ENCODE measurements at regions not wholly inside any gene's neighbourhood (a gene's known extent, or its start where the extent isn't known, plus 50 kb on each side); places are given as distances from the start of the nearest gene placed in this dataset.
"Not testable (repeated sequence)": the region's sequence is repeated elsewhere in the genome, so short reads cannot be mapped to it uniquely, and the experiment has no call there.

- H3K4me3 ChIP-seq (ENCODE audit: severe bottlenecking): no peak overlapping the region
- TF ChIP-seq CTCF (IDR thresholded peaks at IDR 0.05; ENCODE audit: poor library complexity, severe bottlenecking): no peak
- no peaks in the 10 kb centered on the region for H3K36me3 ChIP-seq (ENCODE audit: low read depth)
- ATAC-seq (ENCODE audit: low read depth) (no peak), DNase-seq (ENCODE audit: low spot score) (no peak)
- no peaks in the 10 kb centered on the region for H3K27me3 ChIP-seq (ENCODE audit: insufficient read depth, poor library complexity, severe bottlenecking)
- H3K27ac ChIP-seq (ENCODE audit: poor library complexity, severe bottlenecking): no peak overlapping the region
- no peaks in the 10 kb centered on the region for H3K4me1 ChIP-seq (ENCODE audit: insufficient read depth, poor library complexity, severe bottlenecking)
- no peaks in the 10 kb centered on the region for H3K9me3 ChIP-seq (ENCODE audit: severe bottlenecking)
Observed at GRCh38 chr1:195866781-195867222, 741.4 kb downstream of the KCNT2 start.

- Histone ChIP-seq H3K27ac (ENCODE audit: poor library complexity, severe bottlenecking) (no peak overlapping the region), H3K9me3 (ENCODE audit: severe bottlenecking) (no peaks in the 10 kb centered on the region), H3K4me1 (ENCODE audit: insufficient read depth, poor library complexity, severe bottlenecking) (no peaks in the 10 kb centered on the region), H3K4me3 (ENCODE audit: severe bottlenecking) (no peak overlapping the region), H3K27me3 (ENCODE audit: insufficient read depth, poor library complexity, severe bottlenecking) (no peaks in the 10 kb centered on the region), H3K36me3 (ENCODE audit: low read depth) (no peaks in the 10 kb centered on the region)
- DNase-seq (ENCODE audit: low spot score) (no peak), ATAC-seq (ENCODE audit: low read depth) (no peak)
- TF ChIP-seq CTCF (IDR thresholded peaks at IDR 0.05; ENCODE audit: poor library complexity, severe bottlenecking): no peak
Observed at GRCh38 chr1:195866091-195866780, 742.0 kb downstream of the KCNT2 start.

GRCh38 chr1:195851804-195852203 lies 756.4 kb downstream of the KCNT2 start:
- Histone ChIP-seq H3K4me3 (ENCODE audit: severe bottlenecking) (no peak overlapping the region), H3K36me3 (ENCODE audit: low read depth) (no peaks in the 10 kb centered on the region), H3K27me3 (ENCODE audit: insufficient read depth, poor library complexity, severe bottlenecking) (no peaks in the 10 kb centered on the region), H3K27ac (ENCODE audit: poor library complexity, severe bottlenecking) (peak overlapping the region; percentile 32), H3K9me3 (ENCODE audit: severe bottlenecking) (peaks cover 2% of the 10 kb centered on the region), H3K4me1 (ENCODE audit: insufficient read depth, poor library complexity, severe bottlenecking) (peaks cover 28% of the 10 kb centered on the region)
- TF ChIP-seq CTCF (IDR thresholded peaks at IDR 0.05; ENCODE audit: poor library complexity, severe bottlenecking): no peak
- ATAC-seq (ENCODE audit: low read depth) (peak; percentile 96), DNase-seq (ENCODE audit: low spot score) (no peak)

GRCh38 chr1:195851016-195851601 lies 757.1 kb downstream of the KCNT2 start:
- ATAC-seq (ENCODE audit: low read depth): peak; percentile 66
- no peak for DNase-seq (ENCODE audit: low spot score)
- peaks cover 2% of the 10 kb centered on the region for H3K9me3 ChIP-seq (ENCODE audit: severe bottlenecking)
- TF ChIP-seq CTCF (IDR thresholded peaks at IDR 0.05; ENCODE audit: poor library complexity, severe bottlenecking): no peak
- H3K4me1 ChIP-seq (ENCODE audit: insufficient read depth, poor library complexity, severe bottlenecking): peaks cover 28% of the 10 kb centered on the region
- no peaks in the 10 kb centered on the region for H3K36me3 ChIP-seq (ENCODE audit: low read depth)
- H3K4me3 ChIP-seq (ENCODE audit: severe bottlenecking): no peak overlapping the region
- peak overlapping the region; percentile 32 for H3K27ac ChIP-seq (ENCODE audit: poor library complexity, severe bottlenecking)
- H3K27me3 ChIP-seq (ENCODE audit: insufficient read depth, poor library complexity, severe bottlenecking): no peaks in the 10 kb centered on the region

GRCh38 chr1:195849180-195849579 lies 759.1 kb downstream of the KCNT2 start:
- peaks cover 2% of the 10 kb centered on the region for H3K9me3 ChIP-seq (ENCODE audit: severe bottlenecking)
- DNase-seq (ENCODE audit: low spot score): no peak
- peaks cover 28% of the 10 kb centered on the region for H3K4me1 ChIP-seq (ENCODE audit: insufficient read depth, poor library complexity, severe bottlenecking)
- TF ChIP-seq CTCF (IDR thresholded peaks at IDR 0.05; ENCODE audit: poor library complexity, severe bottlenecking): no peak
- H3K27ac ChIP-seq (ENCODE audit: poor library complexity, severe bottlenecking): no peak overlapping the region
- H3K36me3 ChIP-seq (ENCODE audit: low read depth): no peaks in the 10 kb centered on the region
- no peaks in the 10 kb centered on the region for H3K27me3 ChIP-seq (ENCODE audit: insufficient read depth, poor library complexity, severe bottlenecking)
- no peak overlapping the region for H3K4me3 ChIP-seq (ENCODE audit: severe bottlenecking)
- no peak for ATAC-seq (ENCODE audit: low read depth)

GRCh38 chr1:195847957-195848875 lies 760.0 kb downstream of the KCNT2 start:
- ATAC-seq (ENCODE audit: low read depth): not testable (repeated sequence)

More at GRCh38 chr1:195847957-195848875, 760.0 kb downstream of the KCNT2 start:
- not testable (repeated sequence) for H3K27me3 ChIP-seq (ENCODE audit: insufficient read depth, poor library complexity, severe bottlenecking); H3K27ac ChIP-seq (ENCODE audit: poor library complexity, severe bottlenecking); H3K4me3 ChIP-seq (ENCODE audit: severe bottlenecking); DNase-seq (ENCODE audit: low spot score); H3K9me3 ChIP-seq (ENCODE audit: severe bottlenecking); H3K36me3 ChIP-seq (ENCODE audit: low read depth)
- peaks cover 20% of the 10 kb centered on the region for H3K4me1 ChIP-seq (ENCODE audit: insufficient read depth, poor library complexity, severe bottlenecking)

All from RWPE2 (cell line).